ENCODE measurements at regions not wholly inside any gene's neighbourhood (a gene's known extent, or its start where the extent isn't known, plus 50 kb on each side); places are given as distances from the start of the nearest gene placed in this dataset.

DNA sequence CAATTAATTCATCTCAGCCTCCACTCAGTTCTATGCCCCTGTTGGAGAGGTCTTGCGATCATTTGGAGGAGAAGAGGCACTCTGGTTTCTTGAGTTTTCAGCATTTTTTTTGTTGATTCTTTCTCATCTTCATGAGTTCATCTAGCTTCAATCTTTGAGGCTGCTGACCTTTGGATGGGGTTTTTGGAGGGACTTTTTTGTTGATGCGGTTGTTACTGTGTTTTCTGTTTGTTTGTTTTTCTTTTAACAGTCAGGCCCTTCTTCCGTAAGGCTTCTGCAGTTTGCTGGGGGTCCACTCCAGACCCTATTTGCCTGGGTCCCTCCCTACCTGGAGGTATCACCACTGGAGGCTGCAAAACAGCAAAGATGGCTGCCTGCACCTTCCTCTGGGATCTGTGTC lies 149.9 kb upstream of the RBBP8 start:
- TF ChIP-seq, protein P1, sequence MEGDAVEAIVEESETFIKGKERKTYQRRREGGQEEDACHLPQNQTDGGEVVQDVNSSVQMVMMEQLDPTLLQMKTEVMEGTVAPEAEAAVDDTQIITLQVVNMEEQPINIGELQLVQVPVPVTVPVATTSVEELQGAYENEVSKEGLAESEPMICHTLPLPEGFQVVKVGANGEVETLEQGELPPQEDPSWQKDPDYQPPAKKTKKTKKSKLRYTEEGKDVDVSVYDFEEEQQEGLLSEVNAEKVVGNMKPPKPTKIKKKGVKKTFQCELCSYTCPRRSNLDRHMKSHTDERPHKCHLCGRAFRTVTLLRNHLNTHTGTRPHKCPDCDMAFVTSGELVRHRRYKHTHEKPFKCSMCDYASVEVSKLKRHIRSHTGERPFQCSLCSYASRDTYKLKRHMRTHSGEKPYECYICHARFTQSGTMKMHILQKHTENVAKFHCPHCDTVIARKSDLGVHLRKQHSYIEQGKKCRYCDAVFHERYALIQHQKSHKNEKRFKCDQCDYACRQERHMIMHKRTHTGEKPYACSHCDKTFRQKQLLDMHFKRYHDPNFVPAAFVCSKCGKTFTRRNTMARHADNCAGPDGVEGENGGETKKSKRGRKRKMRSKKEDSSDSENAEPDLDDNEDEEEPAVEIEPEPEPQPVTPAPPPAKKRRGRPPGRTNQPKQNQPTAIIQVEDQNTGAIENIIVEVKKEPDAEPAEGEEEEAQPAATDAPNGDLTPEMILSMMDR (IDR thresholded peaks at IDR 0.05), result no peak
- no peak for TF ChIP-seq POLR2A (IDR thresholded peaks at IDR 0.05)

All from body of pancreas (tissue), 4 donors.